MCF 10A (cell line): ENCODE measurements at regions not wholly inside any gene's neighbourhood (a gene's known extent, or its start where the extent isn't known, plus 50 kb on each side); places are given as distances from the start of the nearest gene placed in this dataset.

ENCODE experiments used
- BruUV-seq: library from RNA; stranded (reverse); fragments of 400-500 nt; replicated peaks from 2 replicates; lab custom pipeline; 2021; lab: Mats Ljungman, UMichigan
- CTCF ChIA-PET: fragments of 300-600 bp; sonication (Branson Sonifier 250); formaldehyde crosslinking; extraction: SDS; loops from one replicate; lab custom pipeline; 2021; ENCODE audit warnings: antibody characterized with exemption, inconsistent platforms; lab: Yijun Ruan, JAX
- POLR2A ChIA-PET: fragments of 300-600, 350-650 bp; sonication (Branson Sonifier 250); formaldehyde crosslinking; extraction: SDS; loops from one replicate; lab custom pipeline; 2020; ENCODE audit warnings: antibody characterized with exemption, inconsistent platforms; lab: Yijun Ruan, JAX
- DNase-seq: peaks from one replicate; pipeline ENCODE4 v3.0.0-alpha.2; 2018; ENCODE audit not compliant: unreplicated experiment
- H3K27ac Mint-ChIP-seq: one replicate; pipeline ENCODE4 v1.8.0; 2022; ENCODE audit warnings: mild to moderate bottlenecking, low read depth, mixed read lengths; ENCODE audit not compliant: unreplicated experiment
- H3K27me3 Mint-ChIP-seq: one replicate; pipeline ENCODE4 v1.8.0; 2022; ENCODE audit warnings: mixed read lengths; ENCODE audit not compliant: insufficient read depth, unreplicated experiment
- H3K36me3 Mint-ChIP-seq: one replicate; pipeline ENCODE4 v1.8.0; 2022; ENCODE audit warnings: mild to moderate bottlenecking, moderate library complexity, mixed read lengths; ENCODE audit not compliant: insufficient read depth, unreplicated experiment
- H3K4me1 Mint-ChIP-seq: one replicate; pipeline ENCODE4 v1.8.0; 2022; ENCODE audit warnings: mixed read lengths; ENCODE audit not compliant: insufficient read depth, unreplicated experiment
- H3K4me3 Mint-ChIP-seq: one replicate; pipeline ENCODE4 v1.8.0; 2022; ENCODE audit warnings: mild to moderate bottlenecking, moderate library complexity, mixed read lengths; ENCODE audit not compliant: unreplicated experiment
- H3K9me3 Mint-ChIP-seq: one replicate; pipeline ENCODE4 v1.8.0; 2022; ENCODE audit warnings: mixed read lengths; ENCODE audit not compliant: unreplicated experiment
- intact Hi-C: fragments of 100-400 bp; cut with micrococcal nuclease; formaldehyde crosslinking; loops from 2 replicates; pipeline ENCODE4 v1.14.1; 2022
- TF ChIP-seq, protein P1 (sequence below): fragments of 200-600 bp; IDR thresholded peaks from one replicate; pipeline ENCODE4 v1.8.0; 2022; ENCODE audit warnings: antibody characterized with exemption, mild to moderate bottlenecking; ENCODE audit not compliant: unreplicated experiment

DNA sequence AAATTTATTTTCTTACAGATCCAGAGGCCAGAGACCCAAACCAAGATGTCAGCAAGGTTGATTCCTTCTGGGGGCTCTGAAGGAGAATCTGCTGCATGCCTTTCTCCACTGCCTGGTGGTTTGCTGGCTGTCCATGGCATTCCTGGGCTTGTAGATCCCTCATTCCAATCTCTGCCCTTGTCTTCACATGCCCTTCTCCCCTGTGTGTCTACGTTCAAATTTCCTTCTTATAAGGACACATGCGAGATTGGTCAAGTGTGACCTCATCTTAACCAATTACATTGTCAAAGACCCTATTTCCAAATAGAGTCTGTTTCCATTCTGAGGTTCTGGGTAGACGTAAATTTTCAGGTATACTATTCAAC, 84.5 kb upstream of the RAI14 start:
- Mint-ChIP-seq H3K4me3 (no peak overlapping the region), H3K27me3 (no peaks in the 10 kb centered on the region), H3K4me1 (peaks cover 11% of the 10 kb centered on the region), H3K36me3 (no peaks in the 10 kb centered on the region), H3K9me3 (no peaks in the 10 kb centered on the region), H3K27ac (no peak overlapping the region)
- no peak for DNase-seq
- POLR2A ChIA-PET, result no interaction called here
- CTCF ChIA-PET, result interaction anchor here (0.7 kb wide), 1 partner anchor 20 kb away, joined by 3 read pairs; no protein-coding TSS in a partner anchor
- TF ChIP-seq, protein P1, sequence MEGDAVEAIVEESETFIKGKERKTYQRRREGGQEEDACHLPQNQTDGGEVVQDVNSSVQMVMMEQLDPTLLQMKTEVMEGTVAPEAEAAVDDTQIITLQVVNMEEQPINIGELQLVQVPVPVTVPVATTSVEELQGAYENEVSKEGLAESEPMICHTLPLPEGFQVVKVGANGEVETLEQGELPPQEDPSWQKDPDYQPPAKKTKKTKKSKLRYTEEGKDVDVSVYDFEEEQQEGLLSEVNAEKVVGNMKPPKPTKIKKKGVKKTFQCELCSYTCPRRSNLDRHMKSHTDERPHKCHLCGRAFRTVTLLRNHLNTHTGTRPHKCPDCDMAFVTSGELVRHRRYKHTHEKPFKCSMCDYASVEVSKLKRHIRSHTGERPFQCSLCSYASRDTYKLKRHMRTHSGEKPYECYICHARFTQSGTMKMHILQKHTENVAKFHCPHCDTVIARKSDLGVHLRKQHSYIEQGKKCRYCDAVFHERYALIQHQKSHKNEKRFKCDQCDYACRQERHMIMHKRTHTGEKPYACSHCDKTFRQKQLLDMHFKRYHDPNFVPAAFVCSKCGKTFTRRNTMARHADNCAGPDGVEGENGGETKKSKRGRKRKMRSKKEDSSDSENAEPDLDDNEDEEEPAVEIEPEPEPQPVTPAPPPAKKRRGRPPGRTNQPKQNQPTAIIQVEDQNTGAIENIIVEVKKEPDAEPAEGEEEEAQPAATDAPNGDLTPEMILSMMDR, result no peak
- BruUV-seq, result no TSS peak
- intact Hi-C loops, result no loop called here

GRCh38 chr5:34574936-34575467, 81.1 kb upstream of the RAI14 start:
- CTCF ChIA-PET, result no interaction called here
- intact Hi-C loops, result no loop called here
- TF ChIP-seq, protein P1, result no peak
- Mint-ChIP-seq H3K36me3 (no peaks in the 10 kb centered on the region), H3K27me3 (no peaks in the 10 kb centered on the region), H3K9me3 (no peaks in the 10 kb centered on the region), H3K4me3 (no peak overlapping the region), H3K4me1 (peaks cover 11% of the 10 kb centered on the region), H3K27ac (no peak overlapping the region)
- no peak for DNase-seq
- POLR2A ChIA-PET, result interaction anchor here (0.7 kb wide), 1 partner anchor 9 kb away, joined by 3 read pairs; no protein-coding TSS in a partner anchor
- no TSS peak for BruUV-seq

DNA sequence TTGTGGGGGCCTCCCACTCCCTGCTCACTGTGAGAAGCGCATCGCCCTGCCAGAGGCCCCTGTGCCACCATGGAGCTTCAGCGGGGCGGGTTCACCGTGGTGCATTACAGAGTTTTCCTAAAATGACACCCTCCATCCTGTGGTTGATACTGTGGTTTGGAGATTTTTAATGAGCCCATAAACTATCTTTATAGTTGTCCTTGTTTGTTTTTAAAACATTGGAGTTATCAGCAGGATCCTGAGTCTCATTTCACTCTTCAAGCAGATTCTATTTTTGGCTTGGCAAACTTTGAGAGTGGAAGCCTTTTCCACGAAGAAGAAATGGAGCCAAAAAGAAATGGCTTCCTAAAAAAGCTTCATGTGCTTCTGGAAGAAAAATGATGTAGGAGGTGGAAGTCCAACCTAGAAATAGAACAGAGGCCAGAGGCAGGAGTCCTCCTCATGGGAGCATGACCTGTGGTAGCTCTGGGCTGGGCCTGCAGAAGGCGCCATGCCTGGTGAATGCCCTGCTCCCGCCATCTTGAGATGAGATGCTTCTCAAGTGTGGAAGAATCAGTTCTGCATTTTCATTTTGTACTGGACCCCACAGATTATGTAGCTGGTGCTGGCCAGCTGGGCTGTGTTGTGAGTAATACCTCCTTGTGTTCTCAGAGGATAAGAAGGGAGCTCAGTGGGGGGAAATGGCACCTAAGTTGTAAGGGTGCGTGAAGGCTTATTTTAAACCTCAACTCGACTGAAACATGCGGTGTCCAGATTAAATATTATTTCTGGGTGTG, 79.0 kb upstream of the RAI14 start:
- ChIA-PET CTCF (interaction anchor here (0.6 to 1.0 kb wide), 3 partner anchors 10 to 143 kb away, joined by 3 to 5 read pairs (median 3); no protein-coding TSS in a partner anchor), POLR2A (no interaction called here)
- H3K36me3 Mint-ChIP-seq, result no peaks in the 10 kb centered on the region
- no peak overlapping the region for H3K4me3 Mint-ChIP-seq
- H3K27ac Mint-ChIP-seq, result no peak overlapping the region
- intact Hi-C loops, result no loop called here
- no peaks in the 10 kb centered on the region for H3K9me3 Mint-ChIP-seq
- TF ChIP-seq, protein P1, result no peak
- H3K4me1 Mint-ChIP-seq, result no peaks in the 10 kb centered on the region
- no TSS peak for BruUV-seq
- no peak for DNase-seq
- H3K27me3 Mint-ChIP-seq, result no peaks in the 10 kb centered on the region

GRCh38 chr5:34578962-34579361, 77.2 kb upstream of the RAI14 start:
- Mint-ChIP-seq H3K4me3 (no peak overlapping the region), H3K9me3 (no peaks in the 10 kb centered on the region), H3K4me1 (peaks cover 5% of the 10 kb centered on the region), H3K27ac (no peak overlapping the region), H3K36me3 (no peaks in the 10 kb centered on the region), H3K27me3 (no peaks in the 10 kb centered on the region)
- BruUV-seq, result no TSS peak
- TF ChIP-seq, protein P1, result no peak
- intact Hi-C loops, result no loop called here
- no peak for DNase-seq
- POLR2A ChIA-PET, result no interaction called here
- CTCF ChIA-PET, result interaction anchor here (0.5 to 0.7 kb wide), 2 partner anchors 27 to 1371 kb away, joined by 3 read pairs; no protein-coding TSS in a partner anchor
